ENCODE measurements at regions not wholly inside any gene's neighbourhood (a gene's known extent, or its start where the extent isn't known, plus 50 kb on each side); places are given as distances from the start of the nearest gene placed in this dataset.

DNA sequence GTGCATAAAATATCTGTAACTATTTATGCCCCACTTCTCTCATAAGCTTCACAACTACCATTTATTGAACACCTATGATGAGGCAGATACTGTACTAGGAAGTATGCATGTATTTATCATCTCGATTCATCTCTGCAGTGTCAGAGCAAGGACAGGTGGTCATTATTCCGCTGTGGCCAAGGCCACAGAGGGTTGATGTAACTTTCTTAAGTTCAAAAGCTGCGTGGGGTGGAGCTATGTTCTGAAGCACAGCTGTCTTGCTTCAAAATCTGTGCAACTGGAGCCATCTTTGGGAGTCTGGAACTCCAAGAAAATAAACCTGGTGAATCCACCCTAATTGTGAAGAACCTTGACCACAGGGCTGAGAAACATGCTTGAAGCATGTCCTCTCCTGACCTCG is 60.2 kb upstream of the HMGXB4 start:
- Histone ChIP-seq H3K4ac (ENCODE audit: low read depth, low read length) (no peak overlapping the region), H3K23ac (ENCODE audit: insufficient read length, low read depth, low read length) (no peak overlapping the region), H3K4me1 (ENCODE audit: insufficient read depth, low read length) (no peaks in the 10 kb centered on the region), H2AK5ac (ENCODE audit: insufficient read length, low read length) (no peak overlapping the region), H4K20me1 (ENCODE audit: control insufficient read depth, insufficient read depth, insufficient read length) (no peaks in the 10 kb centered on the region), H3K79me1 (ENCODE audit: insufficient read depth, low read depth, low read length, poor library complexity, severe bottlenecking) (peaks cover 2% of the 10 kb centered on the region), H3K4me2 (ENCODE audit: insufficient read depth, insufficient read length, low read length) (no peak overlapping the region), H3K27ac (ENCODE audit: insufficient read length, low read depth, low read length) (no peak overlapping the region), H3K9me3 (ENCODE audit: control insufficient read depth, low read depth, low read length) (no peaks in the 10 kb centered on the region), H3K79me2 (ENCODE audit: insufficient read depth, low read length) (no peaks in the 10 kb centered on the region), H4K5ac (ENCODE audit: insufficient read length, low read depth, low read length) (no peak overlapping the region), H2AFZ (ENCODE audit: low read length) (no peak overlapping the region), H2BK12ac (ENCODE audit: insufficient read length, low read depth, low read length) (no peak overlapping the region), H2BK15ac (ENCODE audit: low read depth, low read length) (no peak overlapping the region), H2BK20ac (ENCODE audit: low read depth, low read length, poor library complexity, severe bottlenecking) (no peak overlapping the region), H4K91ac (ENCODE audit: insufficient read length, low read depth, low read length) (no peak overlapping the region), H3K56ac (ENCODE audit: insufficient read length, low read depth, low read length) (no peak overlapping the region), H3K23me2 (ENCODE audit: insufficient read length, low read depth, low read length, poor library complexity, severe bottlenecking) (no peaks in the 10 kb centered on the region), H3T11ph (ENCODE audit: low read length) (no peak overlapping the region), H3K27me3 (ENCODE audit: insufficient read depth, low read length) (no peaks in the 10 kb centered on the region), H4K8ac (replicated peaks; ENCODE audit: insufficient read length, low read depth, low read length) (no peak overlapping the region), H2BK5ac (ENCODE audit: insufficient read length, low read length) (no peak overlapping the region), H2BK120ac (ENCODE audit: low read depth, low read length, poor library complexity, severe bottlenecking) (no peak overlapping the region), H3K9ac (ENCODE audit: extremely low read depth, insufficient read length, low read length) (no peak overlapping the region), H3K14ac (ENCODE audit: insufficient read depth, low read length) (no peak overlapping the region), H3K18ac (ENCODE audit: insufficient read length, low read depth, low read length) (no peak overlapping the region)
- Mint-ChIP-seq H3K27ac (no peak overlapping the region), H3K36me3 (ENCODE audit: insufficient read depth in 1 of 3, low read depth in 3 of 3) (no peaks in the 10 kb centered on the region; a peak in 1 of 7 replicates), H3K27me3 (ENCODE audit: low read depth) (peaks cover 30% of the 10 kb centered on the region), H3K4me3 (no peak overlapping the region), H3K9me3 (no peaks in the 10 kb centered on the region; a peak in 1 of 5 replicates), H3K4me1 (peaks cover 0 to 8% of the 10 kb centered on the region in 2 experiments; a peak in 1 of 4 replicates)
- WGBS (ENCODE audit: extremely low coverage, insufficient read length, low lambda C conversion rate) = no CpG with 5 or more reads among the region's 4 CpGs
- no peak for DNase-seq
- TF ChIP-seq, protein P1, sequence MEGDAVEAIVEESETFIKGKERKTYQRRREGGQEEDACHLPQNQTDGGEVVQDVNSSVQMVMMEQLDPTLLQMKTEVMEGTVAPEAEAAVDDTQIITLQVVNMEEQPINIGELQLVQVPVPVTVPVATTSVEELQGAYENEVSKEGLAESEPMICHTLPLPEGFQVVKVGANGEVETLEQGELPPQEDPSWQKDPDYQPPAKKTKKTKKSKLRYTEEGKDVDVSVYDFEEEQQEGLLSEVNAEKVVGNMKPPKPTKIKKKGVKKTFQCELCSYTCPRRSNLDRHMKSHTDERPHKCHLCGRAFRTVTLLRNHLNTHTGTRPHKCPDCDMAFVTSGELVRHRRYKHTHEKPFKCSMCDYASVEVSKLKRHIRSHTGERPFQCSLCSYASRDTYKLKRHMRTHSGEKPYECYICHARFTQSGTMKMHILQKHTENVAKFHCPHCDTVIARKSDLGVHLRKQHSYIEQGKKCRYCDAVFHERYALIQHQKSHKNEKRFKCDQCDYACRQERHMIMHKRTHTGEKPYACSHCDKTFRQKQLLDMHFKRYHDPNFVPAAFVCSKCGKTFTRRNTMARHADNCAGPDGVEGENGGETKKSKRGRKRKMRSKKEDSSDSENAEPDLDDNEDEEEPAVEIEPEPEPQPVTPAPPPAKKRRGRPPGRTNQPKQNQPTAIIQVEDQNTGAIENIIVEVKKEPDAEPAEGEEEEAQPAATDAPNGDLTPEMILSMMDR (conservative IDR thresholded peaks at IDR 0.05) = no peak
